ENCODE measurements at regions not wholly inside any gene's neighbourhood (a gene's known extent, or its start where the extent isn't known, plus 50 kb on each side); places are given as distances from the start of the nearest gene placed in this dataset.

DNA sequence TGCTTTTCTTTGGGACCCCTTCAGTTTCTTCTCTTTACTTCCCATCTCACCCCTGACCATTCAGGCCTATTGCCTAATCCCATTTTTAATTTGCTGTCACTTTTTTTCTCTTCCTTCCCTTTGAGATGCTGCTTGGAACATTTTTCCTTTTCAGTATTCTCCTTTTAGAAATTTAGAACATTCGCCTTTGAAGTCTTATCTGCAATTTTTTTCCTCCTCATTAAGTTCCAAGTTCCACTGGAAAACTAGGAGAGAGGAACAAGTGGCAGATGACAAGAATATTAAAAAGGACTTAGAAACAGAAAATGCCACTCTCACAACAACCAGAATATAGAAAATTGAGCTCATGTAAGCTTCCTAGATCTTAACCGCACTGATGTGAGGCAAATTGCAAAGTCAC is 126.6 kb downstream of the PSMG1 start:
- H3K4me3 ChIP-seq (ENCODE audit: low read depth, low read length) = no peak overlapping the region

DNA sequence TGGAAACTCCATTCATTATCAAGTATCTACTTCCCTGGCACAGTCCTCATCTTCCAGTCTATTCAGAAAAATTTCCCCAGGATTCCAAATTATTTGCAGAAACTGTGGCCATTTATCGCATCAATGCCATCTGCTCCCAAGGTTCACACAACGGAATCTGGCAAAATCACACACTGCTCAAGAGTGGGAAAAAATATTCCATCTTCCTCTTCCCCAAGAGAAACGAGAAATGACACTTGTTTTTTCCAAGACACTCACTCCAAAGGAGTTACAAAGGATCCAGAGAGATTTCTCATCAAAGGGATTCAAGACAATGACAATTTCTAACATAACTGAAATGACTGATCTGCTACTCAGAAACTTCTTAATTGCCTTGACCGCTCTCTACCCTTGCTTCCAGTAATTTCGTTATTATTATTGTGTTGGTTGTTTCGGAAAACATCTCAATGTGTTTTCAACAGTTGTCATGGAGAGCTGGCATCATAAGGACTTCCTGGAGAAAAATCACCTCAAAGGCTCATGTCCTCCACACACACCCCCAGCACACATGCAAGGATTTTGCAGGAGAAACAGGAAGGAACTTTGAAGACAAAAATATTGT is 128.0 kb downstream of the PSMG1 start:
- no peak overlapping the region for H3K4me3 ChIP-seq (ENCODE audit: low read depth, low read length)

DNA sequence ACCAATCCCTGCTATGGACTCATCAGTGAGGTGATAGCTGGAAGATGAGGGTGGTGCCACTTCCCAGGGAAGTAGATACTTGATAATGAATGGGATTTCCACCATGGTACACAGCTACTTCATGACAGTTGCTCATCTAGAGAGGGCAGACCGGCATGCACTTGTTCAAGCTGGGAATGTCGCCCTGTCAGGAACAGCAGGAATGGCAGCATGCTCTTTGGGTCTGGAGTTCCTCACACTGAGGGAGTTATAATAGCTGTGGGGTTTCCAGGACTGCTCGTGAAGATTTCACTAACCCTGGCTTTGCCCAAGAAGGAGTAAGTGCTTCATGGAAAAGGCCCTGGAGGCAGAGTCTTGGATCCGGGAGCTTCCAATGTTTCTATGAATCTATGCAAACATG is 129.2 kb downstream of the PSMG1 start:
- no peak overlapping the region for H3K4me3 ChIP-seq (ENCODE audit: low read depth, low read length)

DNA sequence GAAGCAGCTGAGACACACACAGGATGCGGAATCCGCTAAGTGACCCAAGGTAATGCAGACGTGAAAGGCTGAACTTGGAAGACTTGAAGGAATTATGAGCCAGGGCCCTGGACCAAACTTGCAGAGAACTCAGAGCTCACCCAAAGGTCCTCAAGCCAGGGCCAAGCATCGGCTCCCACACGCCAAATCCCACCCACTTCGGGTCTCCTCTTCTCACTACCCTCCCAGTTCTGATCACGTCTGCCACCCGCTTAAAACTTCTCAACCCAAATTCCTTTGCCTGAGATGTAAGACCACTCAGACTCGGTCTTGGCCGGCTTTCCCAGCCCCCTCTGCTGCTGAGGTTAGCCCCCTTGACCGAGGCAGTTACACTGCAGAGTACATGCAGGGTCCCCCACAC is 130.1 kb downstream of the PSMG1 start:
- H3K4me3 ChIP-seq (ENCODE audit: low read depth, low read length) = no peak overlapping the region

DNA sequence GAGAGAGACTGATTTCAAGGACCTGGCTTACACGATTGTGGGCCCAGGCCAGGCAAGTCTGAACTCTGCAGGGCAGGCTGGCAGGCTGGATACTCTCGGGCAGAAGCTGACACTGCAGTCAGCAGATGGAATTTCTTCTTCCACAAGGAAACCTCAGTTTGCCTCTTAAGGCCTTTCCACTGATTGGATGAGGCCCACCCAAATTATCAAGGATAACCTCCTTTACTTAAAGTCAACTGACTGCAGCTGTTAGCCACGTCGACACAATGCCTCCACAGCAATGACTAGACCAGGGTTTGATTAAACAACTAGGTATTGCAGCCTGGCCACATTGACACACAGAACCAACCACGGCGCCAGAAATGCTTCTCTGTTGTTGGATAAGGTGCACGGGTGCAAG is 130.5 kb downstream of the PSMG1 start:
- no peak overlapping the region for H3K4me3 ChIP-seq (ENCODE audit: low read depth, low read length)

DNA sequence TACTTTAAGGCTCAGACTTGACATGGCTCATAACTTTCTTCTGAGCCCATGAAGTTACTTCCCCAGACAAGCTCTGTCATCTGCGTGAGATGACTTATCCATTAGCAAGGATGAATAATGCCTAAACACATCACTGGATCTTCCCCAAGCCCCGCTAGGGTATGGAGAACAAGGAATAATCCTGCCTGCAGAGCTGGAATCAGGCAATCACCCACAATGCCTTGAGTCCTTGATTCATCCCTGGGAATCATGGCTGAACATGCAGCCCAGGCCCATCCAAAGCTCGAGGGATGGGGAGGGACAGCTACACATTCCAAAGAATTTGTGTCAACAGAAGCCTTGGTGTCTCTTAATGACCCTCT is 131.7 kb downstream of the PSMG1 start:
- no peak overlapping the region for H3K4me3 ChIP-seq (ENCODE audit: low read depth, low read length)

DNA sequence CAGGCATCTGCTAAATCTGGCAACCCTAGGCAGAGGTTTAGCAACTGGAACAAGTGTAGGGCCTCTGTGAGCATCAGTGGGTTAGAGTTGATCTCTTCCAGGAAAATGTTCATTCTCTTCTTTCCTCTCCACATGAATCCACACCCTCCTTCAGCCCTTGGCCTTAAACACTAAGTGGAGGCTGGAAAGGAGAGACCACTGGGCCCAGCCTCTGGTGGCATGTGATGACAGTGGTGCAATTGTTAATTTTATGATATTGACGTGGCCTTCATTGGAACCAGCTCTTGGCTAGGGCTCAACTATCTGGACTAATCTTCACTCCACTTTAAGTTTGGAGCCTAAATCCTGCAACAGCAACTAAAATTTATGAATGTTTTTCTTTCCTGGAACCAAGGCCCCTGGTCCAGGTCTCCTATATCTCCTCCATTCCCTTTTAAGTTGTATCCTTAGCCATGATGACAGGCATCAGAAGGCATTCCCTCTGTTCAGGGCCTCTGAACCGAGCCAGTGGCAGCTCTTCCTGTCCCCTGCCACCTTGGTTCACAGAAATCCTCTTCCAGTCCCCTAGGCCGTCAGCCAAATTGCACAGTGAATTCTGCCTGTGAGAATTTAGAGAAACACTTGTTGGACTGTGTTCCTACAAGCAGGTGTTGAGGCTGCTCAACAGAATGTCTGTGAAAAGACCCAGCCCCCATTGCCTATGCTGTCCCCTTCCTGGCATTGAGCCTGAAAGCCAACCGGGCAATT is 132.2 kb downstream of the PSMG1 start:
- no peak overlapping the region for H3K4me3 ChIP-seq (ENCODE audit: low read depth, low read length)

DNA sequence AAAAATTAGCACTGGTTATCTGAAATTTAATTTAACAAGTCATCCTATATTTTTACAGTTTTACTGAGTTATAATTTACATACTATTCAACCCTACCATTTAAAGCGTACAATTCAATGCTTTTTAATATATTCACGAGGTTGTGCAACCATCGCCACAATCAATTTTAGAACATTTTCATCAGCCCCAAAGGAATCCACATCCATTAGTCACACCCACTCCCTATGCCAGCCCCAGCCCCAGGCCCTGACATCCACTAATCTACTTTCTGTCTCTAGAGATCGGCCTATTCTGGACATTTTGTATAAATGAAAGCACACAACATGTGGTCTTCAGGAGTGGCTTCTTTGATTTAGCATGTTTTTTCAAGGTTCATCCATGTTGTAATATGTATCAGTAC is 134.7 kb downstream of the PSMG1 start:
- H3K4me3 ChIP-seq (ENCODE audit: low read depth, low read length) = no peak overlapping the region

DNA sequence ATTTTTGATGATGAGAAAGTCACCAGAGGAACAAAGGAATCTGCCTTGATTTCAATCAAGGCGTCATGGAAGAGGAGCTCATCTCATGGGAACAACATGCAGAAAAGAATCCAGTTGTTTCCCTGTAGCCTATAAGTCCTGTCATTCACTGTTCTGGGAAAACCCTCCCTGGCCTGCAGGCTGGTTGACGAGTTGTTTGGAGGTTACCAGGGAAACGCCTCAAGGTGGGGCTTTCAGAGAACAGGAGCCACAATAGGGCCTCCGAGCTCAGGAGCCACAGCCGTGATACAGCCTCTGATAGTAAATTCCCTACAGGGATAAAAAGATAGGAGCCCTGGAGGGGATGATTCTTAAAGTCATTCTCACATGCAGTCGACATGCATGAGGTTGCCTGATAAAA is 135.2 kb downstream of the PSMG1 start:
- no peak overlapping the region for H3K4me3 ChIP-seq (ENCODE audit: low read depth, low read length)

DNA sequence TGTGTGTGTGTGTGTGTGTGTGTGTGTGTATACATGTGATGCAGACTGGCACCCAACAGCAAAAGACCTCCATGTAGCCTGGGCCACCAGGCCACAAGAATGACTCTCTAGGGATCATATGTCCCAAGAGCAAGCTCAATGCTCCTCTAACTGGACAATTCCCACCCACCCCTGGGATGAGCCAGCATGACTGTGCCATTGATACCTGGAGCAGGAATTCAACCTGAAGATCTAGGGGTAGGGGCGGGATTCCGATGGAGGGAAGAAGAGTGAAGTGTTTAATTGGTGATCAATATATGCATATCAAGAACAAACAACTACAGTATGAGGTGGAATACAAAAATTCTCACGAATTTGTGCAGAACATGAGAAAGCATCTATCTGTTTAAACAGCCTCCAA is 136.2 kb downstream of the PSMG1 start:
- H3K4me3 ChIP-seq (ENCODE audit: low read depth, low read length) = no peak overlapping the region

DNA sequence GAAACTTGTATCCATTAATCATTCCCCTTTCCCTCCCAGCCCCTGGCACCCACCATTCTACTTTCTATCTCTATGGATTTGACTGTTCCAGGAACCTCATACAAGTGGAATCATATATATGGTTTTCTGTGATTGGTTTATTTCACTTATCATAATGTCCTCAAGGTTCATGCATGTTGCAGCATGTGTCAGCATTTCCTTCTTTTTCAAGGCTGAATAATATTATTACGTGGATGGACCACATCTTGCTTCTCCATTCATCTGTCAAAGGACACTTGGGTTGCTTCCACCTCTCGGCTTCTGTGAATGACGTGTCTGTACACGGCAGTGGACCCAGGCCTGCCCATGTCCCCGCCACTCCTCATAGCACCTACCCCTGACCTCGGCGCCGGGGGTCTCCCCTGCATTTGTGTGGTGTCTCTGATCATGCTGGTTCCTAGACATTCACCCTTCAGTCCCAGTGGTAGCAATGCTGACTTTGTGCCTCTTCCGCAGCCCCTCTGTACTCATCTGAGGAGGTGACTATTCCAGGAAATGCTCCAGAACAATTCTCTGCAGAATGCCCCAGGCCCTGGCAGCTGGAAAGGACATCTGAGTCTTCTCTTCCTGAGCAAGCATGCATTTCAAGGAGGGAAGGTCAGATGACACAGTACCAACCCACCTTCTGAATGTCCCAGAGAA is 136.9 kb downstream of the PSMG1 start:
- no peak overlapping the region for H3K4me3 ChIP-seq (ENCODE audit: low read depth, low read length)

DNA sequence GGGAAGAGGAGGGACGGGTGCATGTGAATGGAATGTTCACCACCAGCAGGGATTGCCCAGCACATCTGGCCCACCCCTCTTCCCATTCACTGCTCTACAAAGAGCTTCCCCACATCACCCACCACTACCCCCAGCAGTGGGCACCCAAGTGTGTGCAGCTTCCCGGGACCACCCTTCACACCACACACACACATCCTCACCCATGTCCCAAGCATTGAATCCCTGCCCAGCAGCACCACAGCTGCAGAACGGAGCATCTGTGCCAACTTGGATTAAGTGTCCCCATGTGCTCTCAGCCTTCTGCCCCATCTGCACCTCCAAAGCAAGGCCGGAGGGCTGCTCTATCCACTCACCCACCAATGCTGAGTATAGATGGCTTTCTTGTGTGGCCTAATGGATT is 141.4 kb downstream of the PSMG1 start:
- no peak overlapping the region for H3K4me3 ChIP-seq (ENCODE audit: low read depth, low read length)

DNA sequence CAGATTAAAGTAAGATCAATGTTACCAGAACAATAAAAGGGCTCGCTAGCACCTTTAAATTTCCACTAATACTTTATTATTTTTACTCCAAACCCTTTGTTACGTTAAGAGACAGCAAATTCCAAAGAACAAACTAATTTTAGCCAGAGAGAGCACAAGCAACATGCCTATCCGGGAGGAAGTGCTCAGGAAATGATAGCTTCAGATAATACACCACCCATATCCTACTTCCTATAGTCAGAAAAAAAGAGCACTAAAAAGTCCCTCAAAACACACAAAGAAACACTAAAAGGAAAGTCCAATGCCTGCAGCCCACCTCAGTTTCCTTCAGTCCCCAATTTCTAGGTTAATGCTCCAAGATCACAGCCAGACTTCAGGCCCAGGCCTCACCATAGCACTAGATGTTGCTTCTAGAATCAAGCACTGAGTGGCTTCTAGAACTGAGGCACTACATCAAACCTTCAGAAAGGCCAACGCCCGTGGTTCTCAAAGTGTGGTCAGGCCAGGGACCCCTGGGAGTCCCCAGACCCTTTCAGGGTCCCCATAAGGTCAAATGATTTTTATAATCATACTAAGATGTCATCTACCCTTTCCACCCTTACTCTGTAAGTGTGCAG is 142.6 kb downstream of the PSMG1 start:
- H3K4me3 ChIP-seq (ENCODE audit: low read depth, low read length) = no peak overlapping the region

DNA sequence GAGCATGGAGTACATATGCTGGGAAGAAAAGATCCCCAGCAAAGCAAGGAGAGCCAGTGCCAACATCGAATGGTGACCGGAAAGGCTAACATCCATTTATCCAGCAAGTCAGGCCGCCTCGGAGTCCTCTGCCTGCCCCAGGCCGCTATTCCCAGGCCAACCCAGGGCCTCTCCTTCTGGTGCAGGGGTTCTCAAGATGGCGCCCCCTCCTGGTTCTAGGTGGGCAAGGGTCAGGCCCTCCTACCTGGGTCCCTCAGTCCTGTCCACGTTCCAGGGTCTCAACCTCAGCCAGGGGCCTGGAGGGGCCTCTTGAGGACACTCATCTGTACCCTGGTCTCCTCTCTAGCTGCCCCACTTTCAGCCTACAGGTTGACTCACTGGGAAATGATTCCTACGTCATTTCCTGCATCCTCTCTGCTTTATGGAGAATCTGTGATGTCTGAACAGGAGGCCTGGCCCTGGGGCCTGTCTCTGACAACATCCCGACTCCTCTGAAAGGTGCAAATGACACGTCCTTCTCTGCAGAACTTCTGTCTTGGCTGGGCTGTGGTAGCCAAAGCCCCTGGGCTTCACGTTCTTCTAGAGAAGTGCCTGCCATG is 145.3 kb downstream of the PSMG1 start:
- H3K4me3 ChIP-seq (ENCODE audit: low read depth, low read length) = no peak overlapping the region

DNA sequence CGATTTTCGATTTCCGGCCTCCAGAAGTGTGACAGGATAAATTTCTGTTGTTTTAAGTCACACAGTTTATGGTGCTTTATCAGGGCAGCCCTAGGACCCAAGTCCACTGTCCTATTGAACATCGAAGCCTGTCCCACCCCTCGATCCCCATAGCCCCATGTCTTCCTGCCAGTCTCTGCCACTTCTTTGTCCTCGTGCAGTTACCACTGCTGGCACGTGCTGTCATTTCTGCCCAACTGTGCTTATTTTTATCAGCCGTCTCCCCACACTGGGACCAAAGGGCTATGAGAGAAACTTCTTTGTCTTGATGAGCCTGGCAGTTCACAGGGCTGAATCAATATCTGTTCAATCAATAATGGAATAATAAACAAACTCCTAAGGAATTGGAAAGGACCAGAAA is 146.7 kb downstream of the PSMG1 start:
- H3K4me3 ChIP-seq (ENCODE audit: low read depth, low read length) = no peak overlapping the region

DNA sequence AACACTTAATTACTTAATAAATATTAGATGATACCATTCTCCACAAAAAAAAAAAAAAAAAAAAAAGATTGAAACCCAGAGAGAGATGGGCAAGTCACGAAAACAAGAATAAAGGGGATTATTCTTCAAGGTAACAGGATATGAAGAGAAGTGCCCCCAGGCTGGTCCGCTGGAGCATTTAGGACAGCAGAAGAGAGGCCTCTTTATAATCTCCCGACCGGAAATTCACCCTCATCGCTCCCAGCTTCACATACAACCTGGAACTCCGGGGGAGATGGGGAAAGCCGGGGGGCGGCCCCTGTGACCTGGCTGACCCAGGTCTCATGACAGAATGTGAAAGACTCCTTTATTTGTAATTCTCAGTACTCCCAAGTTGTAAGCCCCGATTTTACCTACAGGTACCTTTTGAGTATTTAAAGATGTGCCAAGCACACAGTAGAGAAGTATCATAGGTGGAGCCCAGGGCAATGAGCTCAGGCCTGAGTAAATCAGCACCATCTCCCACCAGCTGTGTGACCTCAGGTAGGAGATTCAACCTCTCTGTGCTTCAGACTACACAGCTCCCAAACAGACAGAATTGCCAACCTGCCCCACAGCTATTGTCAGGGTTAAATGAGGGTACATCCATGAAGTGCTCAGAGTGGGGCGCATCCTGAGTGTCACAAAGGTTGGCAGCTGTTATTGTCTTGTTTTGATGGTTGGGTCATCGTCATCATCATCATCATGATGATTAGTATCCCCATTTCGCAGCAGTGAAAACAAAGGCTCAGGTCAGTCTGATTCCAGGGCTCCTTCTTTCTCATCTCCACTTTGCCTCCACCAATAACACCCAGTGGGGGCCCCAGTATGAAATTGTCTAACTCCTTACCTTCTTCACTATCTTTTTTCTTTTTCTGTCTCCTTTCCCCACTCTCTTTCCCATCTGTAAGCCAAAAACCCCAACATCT is 148.4 kb downstream of the PSMG1 start:
- H3K4me3 ChIP-seq (ENCODE audit: low read depth, low read length) = no peak overlapping the region

DNA sequence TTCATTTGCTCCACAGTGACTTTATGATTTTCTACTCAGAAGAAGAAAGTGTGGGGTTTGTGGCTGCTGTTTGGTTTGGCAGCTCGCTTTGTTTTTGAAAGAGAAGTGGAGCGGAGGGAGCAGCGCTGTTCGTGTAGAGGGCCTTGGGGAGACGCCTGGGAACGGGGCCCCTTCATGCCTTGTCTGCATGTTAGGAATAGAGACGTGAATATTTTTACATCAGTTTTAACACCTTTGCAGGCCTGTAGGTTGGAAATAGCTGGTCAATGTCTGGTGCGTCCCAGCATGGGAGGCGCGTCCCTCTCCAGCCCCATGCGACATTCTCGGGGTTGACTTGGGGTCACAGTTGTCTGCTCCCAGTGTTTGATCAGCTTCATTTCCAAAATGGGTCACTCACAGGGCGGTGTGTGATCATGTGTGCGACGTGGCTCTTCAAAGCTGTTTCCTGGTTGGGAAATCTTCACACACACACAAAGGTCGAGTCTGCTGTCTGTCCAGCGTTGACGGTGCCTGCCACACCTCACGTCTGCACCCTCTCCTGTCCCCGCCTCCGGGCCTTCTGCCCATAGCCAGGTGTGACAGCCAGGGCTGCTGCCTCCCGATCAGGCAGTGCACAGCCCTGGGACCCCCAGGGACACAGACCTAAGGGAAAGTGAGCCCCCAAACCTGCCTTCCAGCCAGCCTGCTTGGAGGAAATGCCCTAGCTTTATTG is 149.2 kb downstream of the PSMG1 start:
- H3K4me3 ChIP-seq (ENCODE audit: low read depth, low read length) = no peak overlapping the region

DNA sequence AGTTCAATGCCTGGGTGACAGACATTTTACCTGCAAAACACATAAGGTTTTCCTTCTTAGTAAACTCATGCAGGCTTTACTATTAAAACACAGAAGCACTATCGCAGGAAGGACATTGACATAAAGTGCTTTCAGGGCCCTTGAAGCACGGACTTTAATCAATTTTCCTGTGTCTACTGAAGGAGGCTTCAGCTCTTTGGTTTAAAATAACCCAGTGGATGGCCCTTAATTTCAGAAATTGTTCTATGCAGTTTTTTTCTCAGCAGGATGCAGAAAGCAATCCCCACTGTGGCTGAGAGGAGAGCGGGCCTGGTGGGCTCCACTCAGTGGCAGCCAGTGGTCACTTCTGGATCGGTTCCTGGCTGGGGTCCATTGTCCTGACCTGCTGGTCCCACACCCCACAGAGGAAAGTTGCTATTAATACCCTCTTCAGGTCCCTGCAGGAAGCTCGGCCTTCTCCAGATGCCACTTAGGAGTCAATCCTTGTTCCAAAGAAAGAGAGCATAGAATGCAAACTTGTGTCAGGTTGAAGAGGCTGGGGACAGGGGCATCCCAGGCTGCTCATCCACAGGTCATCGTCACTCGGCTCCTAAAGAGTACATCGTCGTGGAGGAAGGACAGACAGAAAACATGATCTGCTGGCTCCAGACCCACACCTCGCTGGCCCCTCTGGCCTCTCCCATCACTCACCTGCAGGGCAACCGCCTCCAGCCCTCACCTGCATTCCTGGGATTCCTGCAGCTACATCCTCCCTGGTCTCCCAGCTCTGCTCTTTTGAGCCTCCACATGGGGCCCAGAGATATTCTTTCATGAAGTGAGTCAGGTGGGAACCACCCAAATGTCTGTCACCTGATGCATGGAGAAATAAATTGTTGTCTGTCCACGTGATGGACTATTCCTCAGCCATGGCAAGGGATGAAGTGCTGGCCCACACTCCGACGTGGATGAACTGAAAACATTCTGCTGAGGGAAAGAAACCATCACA is 153.1 kb downstream of the PSMG1 start:
- no peak overlapping the region for H3K4me3 ChIP-seq (ENCODE audit: low read depth, low read length)

Measured in iPS-11a (cell line).